ENCODE measurements at regions not wholly inside any gene's neighbourhood (a gene's known extent, or its start where the extent isn't known, plus 50 kb on each side); places are given as distances from the start of the nearest gene placed in this dataset.

DNA sequence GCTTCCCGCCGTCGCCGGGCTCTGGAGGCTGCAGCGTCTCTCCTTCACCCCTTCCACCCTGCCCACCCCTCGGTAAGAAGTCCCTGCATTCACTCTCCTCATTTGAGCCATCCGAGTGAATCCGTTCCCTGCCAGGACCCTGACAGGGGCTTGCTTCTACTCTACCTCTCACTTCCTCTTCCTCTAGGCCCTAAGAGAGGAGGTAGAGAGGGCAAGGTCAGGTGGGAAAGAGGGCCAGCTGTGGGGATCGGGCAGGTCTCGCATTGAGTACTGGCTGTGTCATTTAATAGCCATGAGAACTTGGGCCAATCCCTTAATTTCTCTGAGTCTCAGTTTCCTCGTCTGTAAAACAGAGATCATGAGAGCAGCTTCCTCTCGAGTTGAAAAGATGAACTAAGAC lies 283.6 kb downstream of the UACA start:
- TF ChIP-seq, protein P1, sequence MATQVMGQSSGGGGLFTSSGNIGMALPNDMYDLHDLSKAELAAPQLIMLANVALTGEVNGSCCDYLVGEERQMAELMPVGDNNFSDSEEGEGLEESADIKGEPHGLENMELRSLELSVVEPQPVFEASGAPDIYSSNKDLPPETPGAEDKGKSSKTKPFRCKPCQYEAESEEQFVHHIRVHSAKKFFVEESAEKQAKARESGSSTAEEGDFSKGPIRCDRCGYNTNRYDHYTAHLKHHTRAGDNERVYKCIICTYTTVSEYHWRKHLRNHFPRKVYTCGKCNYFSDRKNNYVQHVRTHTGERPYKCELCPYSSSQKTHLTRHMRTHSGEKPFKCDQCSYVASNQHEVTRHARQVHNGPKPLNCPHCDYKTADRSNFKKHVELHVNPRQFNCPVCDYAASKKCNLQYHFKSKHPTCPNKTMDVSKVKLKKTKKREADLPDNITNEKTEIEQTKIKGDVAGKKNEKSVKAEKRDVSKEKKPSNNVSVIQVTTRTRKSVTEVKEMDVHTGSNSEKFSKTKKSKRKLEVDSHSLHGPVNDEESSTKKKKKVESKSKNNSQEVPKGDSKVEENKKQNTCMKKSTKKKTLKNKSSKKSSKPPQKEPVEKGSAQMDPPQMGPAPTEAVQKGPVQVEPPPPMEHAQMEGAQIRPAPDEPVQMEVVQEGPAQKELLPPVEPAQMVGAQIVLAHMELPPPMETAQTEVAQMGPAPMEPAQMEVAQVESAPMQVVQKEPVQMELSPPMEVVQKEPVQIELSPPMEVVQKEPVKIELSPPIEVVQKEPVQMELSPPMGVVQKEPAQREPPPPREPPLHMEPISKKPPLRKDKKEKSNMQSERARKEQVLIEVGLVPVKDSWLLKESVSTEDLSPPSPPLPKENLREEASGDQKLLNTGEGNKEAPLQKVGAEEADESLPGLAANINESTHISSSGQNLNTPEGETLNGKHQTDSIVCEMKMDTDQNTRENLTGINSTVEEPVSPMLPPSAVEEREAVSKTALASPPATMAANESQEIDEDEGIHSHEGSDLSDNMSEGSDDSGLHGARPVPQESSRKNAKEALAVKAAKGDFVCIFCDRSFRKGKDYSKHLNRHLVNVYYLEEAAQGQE (IDR thresholded peaks at IDR 0.05; ENCODE audit: insufficient read depth in 1 of 2, low read depth in 2 of 2, low read length in 2 of 2), result no peak
- TF ChIP-seq TAF1 (IDR thresholded peaks at IDR 0.05; ENCODE audit: borderline replicate concordance, insufficient read depth, low read length) (no peak), SIN3A (IDR thresholded peaks at IDR 0.05; ENCODE audit: borderline replicate concordance, insufficient read depth, low read length) (no peak)
